IMR-90 (cell line): ENCODE measurements at regions not wholly inside any gene's neighbourhood (a gene's known extent, or its start where the extent isn't known, plus 50 kb on each side); places are given as distances from the start of the nearest gene placed in this dataset.

Experiments
- ATAC-seq: fragments of 200-7000 bp; cut with Tn5 transposase; 2 replicates; pipeline ENCODE4 v1.9.1; 2020; ENCODE audit warnings: low read depth, mild to moderate bottlenecking, moderate library complexity
- BruUV-seq: library from RNA; stranded (reverse); fragments of 400-500 nt; replicated peaks from 2 replicates; lab custom pipeline; 2021; lab: Mats Ljungman, UMichigan
- CTCF ChIA-PET: fragments of 300-600 bp; formaldehyde crosslinking; extraction: SDS; loops from one replicate; lab custom pipeline; 2021; ENCODE audit warnings: antibody characterized with exemption; lab: Yijun Ruan, JAX
- POLR2A ChIA-PET: fragments of 300-600 bp; sonication (Branson Sonifier 250); formaldehyde crosslinking; loops from one replicate; lab custom pipeline; 2022; ENCODE audit warnings: antibody characterized with exemption; ENCODE audit not compliant: unreplicated experiment; lab: Charles Lee
- DNase-seq: peaks from one replicate; pipeline ENCODE4 v3.0.0; 2013
- H2AFZ ChIP-seq: replicated peaks from 2 replicates; pipeline ENCODE3; 2013; ENCODE audit warnings: low read length, mild to moderate bottlenecking; ENCODE audit not compliant: poor library complexity
- H2AK5ac ChIP-seq: 2 replicates; pipeline ENCODE4 v1.6.1; 2013; ENCODE audit warnings: low read depth, low read length, inconsistent platforms
- H2AK9ac ChIP-seq: replicated peaks from 2 replicates; pipeline ENCODE3; 2013; ENCODE audit warnings: mild to moderate bottlenecking, low read depth, low read length, moderate library complexity; ENCODE audit not compliant: poor library complexity
- H2BK120ac ChIP-seq: 2 replicates; pipeline ENCODE4 v1.6.1; 2013; ENCODE audit warnings: low read depth, low read length, inconsistent platforms
- H2BK15ac ChIP-seq: 3 replicates; pipeline ENCODE4 v1.6.1; 2013; ENCODE audit warnings: low read depth, low read length, inconsistent platforms
- H2BK20ac ChIP-seq: 2 replicates; pipeline ENCODE4 v1.6.1; 2013; ENCODE audit warnings: low read depth, mild to moderate bottlenecking, inconsistent platforms, low read length, moderate library complexity
- H2BK5ac ChIP-seq: 2 replicates; pipeline ENCODE4 v1.6.1; 2013; ENCODE audit warnings: mild to moderate bottlenecking, low read depth, low read length, inconsistent platforms; ENCODE audit not compliant: poor library complexity, severe bottlenecking
- H3K14ac ChIP-seq: replicated peaks from 2 replicates; pipeline ENCODE4 v1.6.1; 2013; ENCODE audit warnings: low read depth, low read length, inconsistent platforms
- H3K18ac ChIP-seq: 2 replicates; pipeline ENCODE4 v1.6.1; 2013; ENCODE audit warnings: low read depth, low read length, control low read depth
- H3K23ac ChIP-seq: 2 replicates; pipeline ENCODE4 v1.6.1; 2013; ENCODE audit warnings: low read depth, low read length, inconsistent platforms
- H3K27ac ChIP-seq: 2 replicates; pipeline ENCODE4 v1.5.1; 2013; ENCODE audit warnings: mild to moderate bottlenecking, control low read depth, low read length; ENCODE audit not compliant: insufficient read depth
- H3K27me3 ChIP-seq: 2 replicates; pipeline ENCODE4 v1.6.1; 2013; ENCODE audit warnings: low read length; ENCODE audit not compliant: control insufficient read depth, insufficient read depth
- H3K36me3 ChIP-seq: 2 replicates; pipeline ENCODE4 v1.6.1; 2013; ENCODE audit warnings: low read length, mixed read lengths; ENCODE audit not compliant: control insufficient read depth, insufficient read depth
- H3K4ac ChIP-seq: 2 replicates; pipeline ENCODE4 v1.6.1; 2013; ENCODE audit warnings: low read depth, low read length, inconsistent platforms
- H3K4me1 ChIP-seq: 2 replicates; pipeline ENCODE4 v1.6.1; 2013; ENCODE audit warnings: low read length, mixed read lengths; ENCODE audit not compliant: control insufficient read depth, insufficient read depth
- H3K4me2 ChIP-seq: 2 replicates; pipeline ENCODE4 v1.6.1; 2013; ENCODE audit warnings: low read depth, mild to moderate bottlenecking, control low read depth, low read length, moderate library complexity
- H3K4me3 ChIP-seq: 2 replicates; pipeline ENCODE4 v1.5.1; 2013; ENCODE audit warnings: low read depth, mild to moderate bottlenecking, control low read depth, low read length, moderate library complexity; ENCODE audit not compliant: insufficient read depth
- H3K56ac ChIP-seq: 2 replicates; pipeline ENCODE4 v1.6.1; 2013; ENCODE audit warnings: low read length, inconsistent platforms; ENCODE audit not compliant: insufficient read depth; ENCODE audit errors: extremely low read depth
- H3K79me1 ChIP-seq, 2 experiments: 2 replicates each; pipeline ENCODE4 v1.6.1; 2013; ENCODE audit warnings: low read length in 2 of 2, inconsistent platforms in 1 of 2, low read depth in 1 of 2
- H3K9ac ChIP-seq: 2 replicates; pipeline ENCODE4 v1.6.1; 2013; ENCODE audit warnings: low read depth, low read length, control low read depth
- H3K9me1 ChIP-seq: 2 replicates; pipeline ENCODE4 v1.6.1; 2013; ENCODE audit warnings: low read length, inconsistent platforms; ENCODE audit not compliant: insufficient read depth
- H3K9me3 ChIP-seq: 2 replicates; pipeline ENCODE4 v1.6.1; 2013; ENCODE audit warnings: low read length; ENCODE audit not compliant: control insufficient read depth, insufficient read depth
- H4K20me1 ChIP-seq: 2 replicates; pipeline ENCODE4 v1.6.1; 2013; ENCODE audit warnings: low read length, inconsistent platforms; ENCODE audit not compliant: insufficient read depth
- H4K5ac ChIP-seq: 2 replicates; pipeline ENCODE4 v1.6.1; 2013; ENCODE audit warnings: mild to moderate bottlenecking, low read depth, low read length, control low read depth
- H4K8ac ChIP-seq, 2 experiments: 2 replicates each; pipeline ENCODE4 v1.6.1; 2013; ENCODE audit warnings: low read depth in 2 of 2, low read length in 2 of 2, control low read depth in 1 of 2, inconsistent platforms in 1 of 2
- H4K91ac ChIP-seq: 2 replicates; pipeline ENCODE4 v1.6.1; 2013; ENCODE audit warnings: low read depth, low read length, inconsistent platforms; ENCODE audit not compliant: insufficient read depth
- BHLHE40 ChIP-seq: fragments of 150-350 bp; IDR thresholded peaks from 2 replicates; pipeline ENCODE4 v1.6.1; 2016; ENCODE audit warnings: mild to moderate bottlenecking, low read depth, low read length
- CEBPB ChIP-seq: IDR thresholded peaks from 2 replicates; pipeline ENCODE4 v1.6.1; 2012; ENCODE audit warnings: low read depth, low read length, improper control_type of control experiment
- CHD1 ChIP-seq: IDR thresholded peaks from 2 replicates; pipeline ENCODE4 v1.6.1; 2012; ENCODE audit warnings: low read depth, low read length, improper control_type of control experiment
- CTCF ChIP-seq: conservative IDR thresholded peaks from 2 replicates; pipeline ENCODE4 v1.5.1; 2012; ENCODE audit warnings: mild to moderate bottlenecking, low read depth, low read length, improper control_type of control experiment
- FOS ChIP-seq: fragments of 150-350 bp; IDR thresholded peaks from 2 replicates; pipeline ENCODE4 v1.6.1; 2016; ENCODE audit warnings: low read depth, low read length
- MAFK ChIP-seq: IDR thresholded peaks from 2 replicates; pipeline ENCODE4 v1.6.1; 2012; ENCODE audit warnings: low read depth, low read length, improper control_type of control experiment
- MAZ ChIP-seq: IDR thresholded peaks from 2 replicates; pipeline ENCODE4 v1.6.1; 2012; ENCODE audit warnings: low read depth, mild to moderate bottlenecking, low read length, improper control_type of control experiment, moderate library complexity, borderline replicate concordance
- MXI1 ChIP-seq: IDR thresholded peaks from 2 replicates; pipeline ENCODE4 v1.6.1; 2012; ENCODE audit warnings: low read depth, mild to moderate bottlenecking, low read length, moderate library complexity, borderline replicate concordance
- NFE2L2 ChIP-seq: fragments of 150-350 bp; IDR thresholded peaks from 2 replicates; pipeline ENCODE4 v1.6.1; 2016; ENCODE audit warnings: low read depth, mild to moderate bottlenecking, low read length
- POLR2A ChIP-seq: IDR thresholded peaks from 2 replicates; pipeline ENCODE4 v1.6.1; 2012; ENCODE audit warnings: mild to moderate bottlenecking, low read depth, low read length
- RAD21 ChIP-seq: IDR thresholded peaks from 2 replicates; pipeline ENCODE4 v1.6.1; 2012; ENCODE audit warnings: low read length, improper control_type of control experiment
- RCOR1 ChIP-seq: IDR thresholded peaks from 2 replicates; pipeline ENCODE4 v1.6.1; 2012; ENCODE audit warnings: mild to moderate bottlenecking, low read length, improper control_type of control experiment; ENCODE audit not compliant: insufficient replicate concordance
- RFX5 ChIP-seq: IDR thresholded peaks from 2 replicates; pipeline ENCODE4 v1.8.0; 2012; ENCODE audit warnings: low read depth, mild to moderate bottlenecking, low read length, moderate library complexity
- SMC3 ChIP-seq: fragments of 150-350 bp; IDR thresholded peaks from 2 replicates; pipeline ENCODE4 v1.6.1; 2016; ENCODE audit warnings: low read depth, mild to moderate bottlenecking, antibody characterized with exemption, low read length, moderate library complexity
- WGBS, 2 experiments: methylation state at CpG; one replicate each; pipeline versions ENCODE4 v1.1.5 to v1.1.7; 2013; ENCODE audit warnings: missing lambda C conversion rate in 2 of 2; ENCODE audit not compliant: insufficient read length in 1 of 2; ENCODE audit errors: extremely low coverage in 2 of 2; 5-methylcytosine and 5-hydroxymethylcytosine counted together
- dilution Hi-C: fragments of 300-500 bp; cut with HindIII; formaldehyde crosslinking; loops from one replicate; pipeline ENCODE4 v1.14.3; 2018; ENCODE audit warnings: low sequenced_read_pairs; ENCODE audit not compliant: unreplicated experiment
- in situ Hi-C: fragments of 300-500 bp; cut with MboI; formaldehyde crosslinking; loops from 3 replicates; pipeline ENCODE4 v1.14.3; 2019; ENCODE audit warnings: low sequenced_read_pairs, inconsistent platforms, mixed read lengths
- intact Hi-C: fragments of 100-400 bp; cut with micrococcal nuclease; formaldehyde crosslinking; loops from 2 replicates; pipeline ENCODE4 v1.10.0; 2022
- TF ChIP-seq, protein P1 (sequence below): fragments of 150-350 bp; IDR thresholded peaks from 2 replicates; pipeline ENCODE4 v1.6.1; 2016; ENCODE audit warnings: low read depth, mild to moderate bottlenecking, low read length, moderate library complexity, borderline replicate concordance
- TF ChIP-seq, protein P2 (sequence below): fragments of 150-350 bp; IDR thresholded peaks from 2 replicates; pipeline ENCODE4 v1.6.1; 2017; ENCODE audit warnings: mild to moderate bottlenecking, antibody characterized with exemption, low read length, low read depth

DNA sequence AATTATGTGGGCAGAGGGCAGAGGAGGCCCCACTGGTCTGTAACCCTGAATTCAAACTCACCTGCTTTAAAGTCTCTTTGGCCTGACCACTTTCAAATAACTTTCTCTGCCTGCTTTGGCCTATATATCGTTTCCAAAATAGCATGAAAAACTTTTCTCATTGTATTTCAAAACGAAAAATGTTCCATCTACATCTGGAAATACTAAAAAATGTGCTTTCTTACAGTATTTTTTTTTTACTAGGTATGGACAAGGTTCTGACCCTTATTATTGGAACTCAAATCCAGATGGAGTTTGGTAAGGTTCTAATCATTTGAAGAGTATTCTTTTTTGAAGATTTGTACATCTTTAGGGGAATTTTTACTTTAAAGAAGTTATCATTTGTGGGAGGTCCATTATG, 241.9 kb downstream of the PAX1 start:
- dilution Hi-C loops (no loop called here), in situ Hi-C loops (no loop called here), intact Hi-C loops (no loop called here)
- Histone ChIP-seq H4K20me1 (no peaks in the 10 kb centered on the region), H4K91ac (no peak overlapping the region), H4K5ac (no peak overlapping the region), H3K36me3 (no peaks in the 10 kb centered on the region), H2AFZ (no peak overlapping the region), H2AK5ac (no peak overlapping the region), H3K23ac (no peak overlapping the region), H3K27me3 (no peaks in the 10 kb centered on the region), H3K14ac (no peak overlapping the region), H3K4me1 (no peaks in the 10 kb centered on the region), H3K4ac (no peak overlapping the region), H3K9me3 (peaks cover 9% of the 10 kb centered on the region), H3K4me2 (no peak overlapping the region), H3K56ac (no peak overlapping the region), H4K8ac (no peak overlapping the region), H3K18ac (no peak overlapping the region), H3K79me1 (no peaks in the 10 kb centered on the region), H3K27ac (no peak overlapping the region), H2AK9ac (no peak overlapping the region), H2BK5ac (no peak overlapping the region), H3K4me3 (no peak overlapping the region), H3K9ac (no peak overlapping the region), H2BK120ac (no peak overlapping the region), H2BK15ac (no peak overlapping the region), H3K9me1 (no peaks in the 10 kb centered on the region), H2BK20ac (no peak overlapping the region)
- CTCF ChIA-PET: no interaction called here
- TF ChIP-seq MAZ (no peak), FOS (no peak), CHD1 (no peak), BHLHE40 (no peak), RAD21 (no peak), SMC3 (no peak), POLR2A (no peak), CTCF (no peak), RCOR1 (no peak), MXI1 (no peak), CEBPB (no peak), RFX5 (no peak), NFE2L2 (no peak), MAFK (no peak)
- TF ChIP-seq, protein P1, sequence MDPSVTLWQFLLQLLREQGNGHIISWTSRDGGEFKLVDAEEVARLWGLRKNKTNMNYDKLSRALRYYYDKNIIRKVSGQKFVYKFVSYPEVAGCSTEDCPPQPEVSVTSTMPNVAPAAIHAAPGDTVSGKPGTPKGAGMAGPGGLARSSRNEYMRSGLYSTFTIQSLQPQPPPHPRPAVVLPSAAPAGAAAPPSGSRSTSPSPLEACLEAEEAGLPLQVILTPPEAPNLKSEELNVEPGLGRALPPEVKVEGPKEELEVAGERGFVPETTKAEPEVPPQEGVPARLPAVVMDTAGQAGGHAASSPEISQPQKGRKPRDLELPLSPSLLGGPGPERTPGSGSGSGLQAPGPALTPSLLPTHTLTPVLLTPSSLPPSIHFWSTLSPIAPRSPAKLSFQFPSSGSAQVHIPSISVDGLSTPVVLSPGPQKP: no peak
- TF ChIP-seq, protein P2, sequence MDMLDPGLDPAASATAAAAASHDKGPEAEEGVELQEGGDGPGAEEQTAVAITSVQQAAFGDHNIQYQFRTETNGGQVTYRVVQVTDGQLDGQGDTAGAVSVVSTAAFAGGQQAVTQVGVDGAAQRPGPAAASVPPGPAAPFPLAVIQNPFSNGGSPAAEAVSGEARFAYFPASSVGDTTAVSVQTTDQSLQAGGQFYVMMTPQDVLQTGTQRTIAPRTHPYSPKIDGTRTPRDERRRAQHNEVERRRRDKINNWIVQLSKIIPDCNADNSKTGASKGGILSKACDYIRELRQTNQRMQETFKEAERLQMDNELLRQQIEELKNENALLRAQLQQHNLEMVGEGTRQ: no peak
- POLR2A ChIA-PET: no interaction called here
- no CpG with 5 or more reads among the region's 2 CpGs for WGBS, 2 experiments
- ATAC-seq (no peak), DNase-seq (no peak)
- BruUV-seq: no TSS peak
